Tibial artery (tissue), 4 donors: ENCODE measurements at regions not wholly inside any gene's neighbourhood (a gene's known extent, or its start where the extent isn't known, plus 50 kb on each side); places are given as distances from the start of the nearest gene placed in this dataset.

ENCODE experiments used
- DNase-seq, 2 donors: peaks; one replicate each; pipeline ENCODE4 v3.0.0-alpha.2; 2019
- H3K27ac ChIP-seq, 2 donors: fragments of 200-600 bp; sonication (generic) in 1 of 2; 1 replicate in 1 of 2; 2 replicates in 1 of 2; pipeline ENCODE4 v1.5.1; 2018 to 2019; ENCODE audit warnings: mild to moderate bottlenecking in 1 of 2
- H3K27me3 ChIP-seq, 2 donors: fragments of 200-600 bp; sonication (generic) in 1 of 2; one replicate each; pipeline versions ENCODE4 v1.5.1 to v1.6.0; 2016 to 2019
- H3K36me3 ChIP-seq, 3 donors: fragments of 200-600 bp; sonication (generic) in 2 of 3; one replicate each; pipeline ENCODE4 v1.5.1; 2016 to 2019; ENCODE audit warnings: mild to moderate bottlenecking in 2 of 3
- H3K4me1 ChIP-seq, 4 donors: fragments of 200-600 bp; sonication (generic) in 2 of 4; 1 replicate in 3 of 4; 2 replicates in 1 of 4; pipeline ENCODE4 v1.5.1; 2016 to 2019
- H3K4me3 ChIP-seq, 2 donors: fragments of 200-600 bp; sonication (generic) in 1 of 2; 1 replicate in 1 of 2; 2 replicates in 1 of 2; pipeline ENCODE4 v1.5.1; 2018 to 2019; ENCODE audit warnings: mild to moderate bottlenecking in 2 of 2
- H3K9me3 ChIP-seq, 3 donors: fragments of 200-600 bp; sonication (generic) in 1 of 3; one replicate each; pipeline ENCODE4 v1.5.1; 2016 to 2019
- intact Hi-C: fragments of 100-400 bp; cut with DNase I; formaldehyde crosslinking; loops from one replicate; pipeline ENCODE4 v1.15.0; 2023; ENCODE audit warnings: low total_unique reads
- TF ChIP-seq, protein P1 (sequence below), 2 experiments: fragments of 200-600 bp in 1 of 2; fragments of 450-650 bp in 1 of 2; IDR thresholded peaks; one replicate each; pipeline ENCODE4 v1.5.1; 2017 to 2019; ENCODE audit warnings: antibody characterized with exemption in 2 of 2, mild to moderate bottlenecking in 1 of 2, moderate library complexity in 1 of 2

DNA sequence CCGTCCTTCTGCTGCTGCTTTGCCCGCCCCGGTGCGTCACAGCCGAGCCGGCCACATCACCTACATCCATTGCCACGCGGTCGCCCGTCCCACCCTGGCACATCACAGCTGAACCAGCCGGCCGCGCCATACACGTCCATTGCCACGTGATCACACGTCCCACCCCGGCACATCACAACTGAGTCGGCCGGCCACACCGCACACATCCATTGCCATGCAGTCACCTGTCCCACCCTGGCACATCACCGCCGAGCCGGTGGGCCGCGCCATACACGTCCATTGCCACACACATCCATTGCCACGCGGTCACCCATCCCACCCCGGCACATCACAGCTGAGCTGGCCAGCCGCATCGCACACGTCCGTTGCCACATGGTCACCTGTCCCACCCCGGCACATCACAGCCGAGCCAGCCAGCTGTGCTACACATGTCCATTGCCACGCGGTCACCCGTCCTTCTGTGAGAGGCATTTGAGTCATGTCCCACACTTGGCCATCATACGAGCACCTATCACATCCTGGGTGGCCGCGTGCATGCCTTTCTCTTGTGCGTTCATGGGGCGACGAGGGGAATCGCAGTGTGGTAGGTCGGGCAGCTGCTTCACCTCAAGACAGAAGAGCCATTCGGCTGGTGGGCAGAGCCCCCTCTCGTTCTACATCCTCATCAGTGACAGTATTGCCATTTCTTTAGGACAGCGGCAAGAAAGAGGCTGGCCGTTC is 58.6 kb downstream of the JAKMIP3 start:
- H3K9me3 ChIP-seq = no peaks in the 10 kb centered on the region
- TF ChIP-seq, protein P1, sequence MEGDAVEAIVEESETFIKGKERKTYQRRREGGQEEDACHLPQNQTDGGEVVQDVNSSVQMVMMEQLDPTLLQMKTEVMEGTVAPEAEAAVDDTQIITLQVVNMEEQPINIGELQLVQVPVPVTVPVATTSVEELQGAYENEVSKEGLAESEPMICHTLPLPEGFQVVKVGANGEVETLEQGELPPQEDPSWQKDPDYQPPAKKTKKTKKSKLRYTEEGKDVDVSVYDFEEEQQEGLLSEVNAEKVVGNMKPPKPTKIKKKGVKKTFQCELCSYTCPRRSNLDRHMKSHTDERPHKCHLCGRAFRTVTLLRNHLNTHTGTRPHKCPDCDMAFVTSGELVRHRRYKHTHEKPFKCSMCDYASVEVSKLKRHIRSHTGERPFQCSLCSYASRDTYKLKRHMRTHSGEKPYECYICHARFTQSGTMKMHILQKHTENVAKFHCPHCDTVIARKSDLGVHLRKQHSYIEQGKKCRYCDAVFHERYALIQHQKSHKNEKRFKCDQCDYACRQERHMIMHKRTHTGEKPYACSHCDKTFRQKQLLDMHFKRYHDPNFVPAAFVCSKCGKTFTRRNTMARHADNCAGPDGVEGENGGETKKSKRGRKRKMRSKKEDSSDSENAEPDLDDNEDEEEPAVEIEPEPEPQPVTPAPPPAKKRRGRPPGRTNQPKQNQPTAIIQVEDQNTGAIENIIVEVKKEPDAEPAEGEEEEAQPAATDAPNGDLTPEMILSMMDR (IDR thresholded peaks at IDR 0.05) = no peak
- H3K36me3 ChIP-seq = no peaks in the 10 kb centered on the region
- no peak overlapping the region for H3K27ac ChIP-seq
- no peaks in the 10 kb centered on the region for H3K27me3 ChIP-seq
- intact Hi-C loops = no loop called here
- H3K4me1 ChIP-seq = no peaks in the 10 kb centered on the region
- no peak for DNase-seq
- H3K4me3 ChIP-seq = no peak overlapping the region

DNA sequence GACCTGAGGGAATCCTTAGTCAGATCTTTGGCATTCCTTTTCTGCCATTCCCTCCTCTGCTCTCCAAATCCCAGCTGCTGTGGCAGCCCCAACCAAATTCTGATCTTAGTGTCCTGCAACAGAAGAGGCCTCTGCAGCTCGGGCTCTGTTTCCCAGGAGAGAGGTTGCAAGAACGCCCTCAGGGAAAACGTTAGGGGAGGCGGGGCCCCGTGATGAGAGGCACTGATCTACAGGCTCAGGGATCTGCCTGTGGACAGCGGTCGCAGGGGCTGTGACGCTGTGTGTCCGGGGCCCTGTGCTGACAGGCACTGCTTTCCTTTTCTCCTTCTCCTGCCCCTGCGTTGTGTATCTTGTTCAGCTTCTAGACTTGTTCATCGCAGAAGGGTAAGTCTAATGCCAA is 57.3 kb upstream of the DPYSL4 start:
- no peaks in the 10 kb centered on the region for H3K36me3 ChIP-seq
- H3K27me3 ChIP-seq = peaks cover 0 to 21% of the 10 kb centered on the region in 2 donors
- no peak for DNase-seq
- TF ChIP-seq, protein P1 (IDR thresholded peaks at IDR 0.05) = no peak
- H3K9me3 ChIP-seq = no peaks in the 10 kb centered on the region
- H3K27ac ChIP-seq = no peak overlapping the region
- intact Hi-C loops = no loop called here
- H3K4me1 ChIP-seq = no peaks in the 10 kb centered on the region
- no peak overlapping the region for H3K4me3 ChIP-seq

DNA sequence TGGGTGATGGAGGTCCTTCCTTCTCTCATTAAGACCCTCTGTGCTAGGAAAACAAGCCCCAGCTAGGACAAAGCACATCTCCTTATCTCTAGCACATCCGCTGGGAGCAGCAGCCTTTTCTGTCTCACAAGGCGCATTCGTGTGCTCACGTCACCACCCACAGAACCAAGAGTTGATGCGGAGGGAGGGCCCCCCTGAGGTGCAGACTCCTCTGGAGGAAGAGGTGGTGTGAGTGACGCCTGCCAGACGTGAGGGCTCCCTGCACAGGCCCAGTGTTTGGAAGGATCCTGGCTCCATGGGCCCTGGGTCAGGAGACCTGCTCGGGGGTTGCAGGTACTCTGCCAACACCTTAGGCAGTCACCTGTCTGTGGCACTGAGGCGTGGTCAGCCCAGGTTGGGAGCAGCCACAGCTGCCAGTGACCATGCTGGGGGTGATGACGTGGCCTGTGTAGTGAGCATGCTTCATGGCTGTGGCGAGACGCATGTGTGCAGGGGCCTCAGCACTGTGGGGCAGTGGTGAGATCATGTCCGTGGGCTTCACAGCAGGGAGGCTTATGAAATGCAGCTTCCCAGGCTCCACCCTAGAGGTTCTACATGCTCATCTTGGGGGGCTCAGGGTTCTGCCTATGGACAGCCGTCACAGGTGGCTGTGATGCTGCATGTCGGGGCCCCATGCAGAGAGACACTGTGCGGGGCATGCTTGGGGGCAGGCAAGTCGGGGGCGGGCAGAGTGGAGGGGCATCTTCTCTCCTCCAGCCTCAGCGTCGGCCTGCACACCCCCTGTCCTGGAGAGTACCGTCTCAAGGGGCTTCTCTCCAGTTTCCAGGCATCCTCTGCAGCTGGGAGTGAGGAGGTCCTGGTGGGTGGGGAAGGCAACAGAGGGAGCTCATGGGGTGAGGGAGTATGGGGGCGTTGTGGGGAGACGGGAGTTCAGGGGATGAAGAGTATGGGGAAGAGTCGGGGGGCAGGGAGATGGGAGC is 56.2 kb upstream of the DPYSL4 start:
- H3K36me3 ChIP-seq = no peaks in the 10 kb centered on the region
- peak in 1 of 2 donors; percentile 50 for DNase-seq
- H3K27me3 ChIP-seq = peaks cover 0 to 21% of the 10 kb centered on the region in 2 donors
- no peak overlapping the region for H3K27ac ChIP-seq
- H3K4me3 ChIP-seq = no peak overlapping the region
- no peaks in the 10 kb centered on the region for H3K4me1 ChIP-seq
- TF ChIP-seq, protein P1 (IDR thresholded peaks at IDR 0.05) = no peak
- intact Hi-C loops = no loop called here
- no peaks in the 10 kb centered on the region for H3K9me3 ChIP-seq

DNA sequence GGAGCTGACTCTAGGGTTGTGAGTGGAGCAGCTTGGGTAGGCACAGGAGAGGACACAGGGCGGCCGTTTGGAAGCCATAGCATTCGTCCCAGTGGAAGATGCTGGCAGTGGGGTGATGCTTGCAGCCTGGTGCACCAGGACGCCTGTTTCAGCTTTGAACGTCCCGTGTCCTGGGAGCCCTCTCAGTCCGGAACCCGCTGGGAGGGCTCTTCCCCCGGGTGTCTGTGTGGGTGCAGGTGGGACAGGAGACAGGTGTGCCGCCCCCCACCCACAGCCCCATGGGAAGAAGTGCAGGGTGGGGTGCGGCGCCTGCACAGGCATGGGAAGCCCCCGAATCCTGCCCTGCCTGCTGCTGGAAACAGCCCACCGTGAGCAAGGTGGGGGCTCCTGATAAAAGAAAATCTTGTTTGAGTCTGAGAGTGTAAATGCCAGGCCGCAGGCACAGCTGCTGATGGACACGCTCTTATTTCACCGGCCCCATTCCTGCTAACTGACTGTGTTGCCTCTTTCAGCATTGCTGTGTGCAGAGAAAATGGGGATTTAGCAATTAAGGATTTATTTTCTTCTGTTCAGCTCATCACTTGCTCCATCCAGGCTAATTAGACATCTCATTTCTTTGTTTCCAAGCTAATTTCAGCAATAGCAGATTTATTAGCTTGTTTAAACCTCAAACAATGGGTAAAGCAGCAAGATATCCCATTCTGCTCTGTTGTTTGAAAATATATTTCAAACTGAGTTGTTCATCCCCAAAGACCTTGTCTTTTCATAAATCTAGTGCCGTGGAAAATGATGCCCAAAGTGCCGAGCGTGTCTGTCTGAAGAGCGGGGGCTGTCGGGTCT is 54.9 kb upstream of the DPYSL4 start:
- DNase-seq = peak in 1 of 2 donors; percentile 32
- intact Hi-C loops = no loop called here
- H3K4me3 ChIP-seq = no peak overlapping the region

DNA sequence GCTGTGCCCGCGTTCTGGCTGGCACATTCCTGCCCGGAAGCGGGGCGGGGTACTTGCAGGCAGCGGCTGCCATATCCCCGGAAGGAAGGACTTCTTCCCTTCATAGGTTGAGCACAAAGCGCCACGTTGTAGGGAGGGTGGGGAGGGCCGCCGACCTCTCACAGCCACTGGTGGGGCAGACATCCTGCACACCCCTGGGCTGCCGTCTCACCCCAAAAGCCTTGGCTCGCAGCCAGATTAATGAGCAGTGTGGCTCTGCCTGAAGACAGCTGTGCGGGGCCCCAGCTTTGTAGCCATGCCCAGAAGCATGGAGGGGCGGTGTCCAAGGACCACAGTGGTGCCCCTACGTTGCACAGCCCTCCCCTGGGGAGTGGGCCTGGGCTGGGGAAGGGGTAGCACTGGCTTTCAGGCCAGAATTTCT is 54.3 kb upstream of the DPYSL4 start:
- Histone ChIP-seq H3K9me3 (no peaks in the 10 kb centered on the region), H3K27ac (no peak overlapping the region), H3K4me1 (no peaks in the 10 kb centered on the region), H3K27me3 (peaks cover 0 to 21% of the 10 kb centered on the region in 2 donors), H3K4me3 (no peak overlapping the region), H3K36me3 (no peaks in the 10 kb centered on the region)
- intact Hi-C loops = no loop called here
- DNase-seq = peak in 1 of 2 donors; percentile 54
- TF ChIP-seq, protein P1 (IDR thresholded peaks at IDR 0.05) = no peak

More for the DNA sequence above, 54.9 kb upstream of the DPYSL4 start:
- TF ChIP-seq, protein P1 (IDR thresholded peaks at IDR 0.05) = no peak
- Histone ChIP-seq H3K27ac (no peak overlapping the region), H3K4me1 (no peaks in the 10 kb centered on the region), H3K27me3 (peaks cover 0 to 21% of the 10 kb centered on the region in 2 donors), H3K36me3 (no peaks in the 10 kb centered on the region), H3K9me3 (no peaks in the 10 kb centered on the region)
